ENCODE measurements at regions not wholly inside any gene's neighbourhood (a gene's known extent, or its start where the extent isn't known, plus 50 kb on each side); places are given as distances from the start of the nearest gene placed in this dataset.

DNA sequence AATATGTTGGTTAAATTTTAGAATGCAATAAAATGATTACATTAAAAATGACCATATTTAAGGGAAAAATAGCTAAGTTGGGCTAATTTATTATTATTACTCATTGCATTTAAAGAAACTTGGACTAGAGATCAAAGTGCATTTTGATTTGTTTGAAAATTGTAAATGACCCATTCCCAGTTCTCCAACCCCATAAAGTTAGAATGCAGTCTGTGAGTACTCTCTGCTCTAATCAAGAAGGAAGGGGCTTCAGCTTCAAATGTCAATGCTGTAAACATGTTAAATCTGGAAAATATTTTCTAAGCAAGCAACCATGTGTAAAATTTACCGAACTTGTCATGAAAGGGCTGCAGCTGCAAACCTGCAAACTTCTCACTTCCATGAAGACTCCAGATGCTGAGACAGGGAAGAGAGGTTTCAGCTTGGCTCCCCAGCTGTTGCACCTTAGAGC lies 232.7 kb downstream of the TTLL7 start:
- TF ChIP-seq, protein P1, sequence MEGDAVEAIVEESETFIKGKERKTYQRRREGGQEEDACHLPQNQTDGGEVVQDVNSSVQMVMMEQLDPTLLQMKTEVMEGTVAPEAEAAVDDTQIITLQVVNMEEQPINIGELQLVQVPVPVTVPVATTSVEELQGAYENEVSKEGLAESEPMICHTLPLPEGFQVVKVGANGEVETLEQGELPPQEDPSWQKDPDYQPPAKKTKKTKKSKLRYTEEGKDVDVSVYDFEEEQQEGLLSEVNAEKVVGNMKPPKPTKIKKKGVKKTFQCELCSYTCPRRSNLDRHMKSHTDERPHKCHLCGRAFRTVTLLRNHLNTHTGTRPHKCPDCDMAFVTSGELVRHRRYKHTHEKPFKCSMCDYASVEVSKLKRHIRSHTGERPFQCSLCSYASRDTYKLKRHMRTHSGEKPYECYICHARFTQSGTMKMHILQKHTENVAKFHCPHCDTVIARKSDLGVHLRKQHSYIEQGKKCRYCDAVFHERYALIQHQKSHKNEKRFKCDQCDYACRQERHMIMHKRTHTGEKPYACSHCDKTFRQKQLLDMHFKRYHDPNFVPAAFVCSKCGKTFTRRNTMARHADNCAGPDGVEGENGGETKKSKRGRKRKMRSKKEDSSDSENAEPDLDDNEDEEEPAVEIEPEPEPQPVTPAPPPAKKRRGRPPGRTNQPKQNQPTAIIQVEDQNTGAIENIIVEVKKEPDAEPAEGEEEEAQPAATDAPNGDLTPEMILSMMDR (conservative IDR thresholded peaks at IDR 0.05; ENCODE audit: low read depth, low read length) = no peak
- TF ChIP-seq POLR2A (IDR thresholded peaks at IDR 0.05; ENCODE audit: low read depth, low read length) = no peak
- no peak for TF ChIP-seq RCOR1 (IDR thresholded peaks at IDR 0.05; ENCODE audit: insufficient replicate concordance, low read length)
- TF ChIP-seq SMC3 (IDR thresholded peaks at IDR 0.05; ENCODE audit: low read depth, low read length) = no peak
- TF ChIP-seq FOS (IDR thresholded peaks at IDR 0.05; ENCODE audit: low read depth, low read length) = no peak
- TF ChIP-seq, protein P2, sequence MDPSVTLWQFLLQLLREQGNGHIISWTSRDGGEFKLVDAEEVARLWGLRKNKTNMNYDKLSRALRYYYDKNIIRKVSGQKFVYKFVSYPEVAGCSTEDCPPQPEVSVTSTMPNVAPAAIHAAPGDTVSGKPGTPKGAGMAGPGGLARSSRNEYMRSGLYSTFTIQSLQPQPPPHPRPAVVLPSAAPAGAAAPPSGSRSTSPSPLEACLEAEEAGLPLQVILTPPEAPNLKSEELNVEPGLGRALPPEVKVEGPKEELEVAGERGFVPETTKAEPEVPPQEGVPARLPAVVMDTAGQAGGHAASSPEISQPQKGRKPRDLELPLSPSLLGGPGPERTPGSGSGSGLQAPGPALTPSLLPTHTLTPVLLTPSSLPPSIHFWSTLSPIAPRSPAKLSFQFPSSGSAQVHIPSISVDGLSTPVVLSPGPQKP (IDR thresholded peaks at IDR 0.05; ENCODE audit: borderline replicate concordance, low read depth, low read length) = no peak
- no peak for TF ChIP-seq MXI1 (IDR thresholded peaks at IDR 0.05; ENCODE audit: borderline replicate concordance, low read depth, low read length)
- no peak for TF ChIP-seq RAD21 (IDR thresholded peaks at IDR 0.05; ENCODE audit: low read length)
- TF ChIP-seq RFX5 (IDR thresholded peaks at IDR 0.05; ENCODE audit: low read depth, low read length) = no peak
- no peak for TF ChIP-seq MAFK (IDR thresholded peaks at IDR 0.05; ENCODE audit: low read depth, low read length)
- TF ChIP-seq, protein P3, sequence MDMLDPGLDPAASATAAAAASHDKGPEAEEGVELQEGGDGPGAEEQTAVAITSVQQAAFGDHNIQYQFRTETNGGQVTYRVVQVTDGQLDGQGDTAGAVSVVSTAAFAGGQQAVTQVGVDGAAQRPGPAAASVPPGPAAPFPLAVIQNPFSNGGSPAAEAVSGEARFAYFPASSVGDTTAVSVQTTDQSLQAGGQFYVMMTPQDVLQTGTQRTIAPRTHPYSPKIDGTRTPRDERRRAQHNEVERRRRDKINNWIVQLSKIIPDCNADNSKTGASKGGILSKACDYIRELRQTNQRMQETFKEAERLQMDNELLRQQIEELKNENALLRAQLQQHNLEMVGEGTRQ (IDR thresholded peaks at IDR 0.05; ENCODE audit: low read depth, low read length) = no peak
